ENCODE measurements at regions not wholly inside any gene's neighbourhood (a gene's known extent, or its start where the extent isn't known, plus 50 kb on each side); places are given as distances from the start of the nearest gene placed in this dataset.

DNA sequence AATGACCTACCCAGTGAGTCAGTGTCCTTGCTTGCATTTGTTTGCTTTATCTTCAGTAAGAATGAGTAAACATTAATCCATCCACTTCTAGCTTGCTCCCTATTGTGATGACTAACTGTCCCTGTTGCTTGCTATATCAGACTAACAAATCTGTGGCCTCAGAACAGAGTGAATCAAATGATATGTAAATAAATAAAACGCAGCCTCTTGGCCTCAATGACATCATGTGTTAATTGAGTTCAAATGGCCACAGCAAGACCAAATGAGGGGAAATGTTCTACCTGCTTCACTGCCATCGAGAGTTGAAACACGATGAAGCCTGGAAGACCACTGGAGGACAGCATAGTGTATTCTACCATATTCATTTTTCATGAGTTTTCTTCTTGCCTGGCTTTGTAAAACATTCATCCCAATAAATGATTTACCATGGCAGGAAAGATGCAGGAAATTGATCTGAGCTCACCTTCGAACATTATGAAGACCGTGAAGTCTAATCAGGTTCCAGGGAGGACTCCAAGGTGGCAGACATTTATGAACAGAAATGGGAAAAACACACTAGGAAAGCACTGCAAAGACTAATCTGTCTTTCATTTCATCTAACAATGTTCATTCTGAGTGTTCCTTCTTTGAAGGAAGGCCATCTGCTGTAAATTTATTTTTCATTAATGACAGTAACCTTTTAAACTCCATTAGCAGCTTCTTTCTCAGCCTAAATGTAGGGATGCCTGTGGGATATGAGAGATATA lies 1144.5 kb downstream of the TUSC7 start (continued):
- TF ChIP-seq STAT5A (IDR thresholded peaks at IDR 0.05; ENCODE audit: borderline replicate concordance, low read length) (no peak), HNRNPUL1 (IDR thresholded peaks at IDR 0.05; ENCODE audit: low read length) (no peak), CREBBP (IDR thresholded peaks at IDR 0.05; ENCODE audit: low read depth, low read length) (no peak), FUS (optimal IDR thresholded peaks at IDR 0.05; ENCODE audit: low read depth, low read length) (no peak), ZSCAN32 (CRISPR knock-in tag; IDR thresholded peaks at IDR 0.05) (no peak)

DNA sequence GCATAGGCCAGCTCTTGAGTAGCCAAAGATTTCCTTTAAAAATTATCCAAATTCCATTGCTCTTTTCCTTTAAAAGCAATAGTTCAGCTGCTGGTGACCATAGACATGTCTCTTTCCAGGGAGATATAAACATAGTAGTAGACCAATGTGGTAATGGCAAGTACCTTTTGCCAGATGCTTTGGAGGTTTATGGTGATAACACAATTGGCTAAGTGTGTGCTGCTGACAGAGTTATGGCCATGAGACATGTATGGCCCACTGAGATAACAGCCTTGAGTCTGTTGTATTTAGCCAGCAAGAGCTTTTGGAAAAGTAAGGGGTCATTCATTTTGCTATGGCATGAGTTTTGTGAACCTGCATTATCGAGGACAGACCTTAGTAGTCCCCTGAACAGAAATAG lies 1146.8 kb downstream of the TUSC7 start:
- no TSS peak for BruUV-seq (replicated peaks)
- 0% methylated on average over 1 of the region's 1 CpG for WGBS (ENCODE audit: insufficient coverage, low coverage, missing lambda C conversion rate)
- ATAC-seq, result no peak
- TF ChIP-seq, protein P1, sequence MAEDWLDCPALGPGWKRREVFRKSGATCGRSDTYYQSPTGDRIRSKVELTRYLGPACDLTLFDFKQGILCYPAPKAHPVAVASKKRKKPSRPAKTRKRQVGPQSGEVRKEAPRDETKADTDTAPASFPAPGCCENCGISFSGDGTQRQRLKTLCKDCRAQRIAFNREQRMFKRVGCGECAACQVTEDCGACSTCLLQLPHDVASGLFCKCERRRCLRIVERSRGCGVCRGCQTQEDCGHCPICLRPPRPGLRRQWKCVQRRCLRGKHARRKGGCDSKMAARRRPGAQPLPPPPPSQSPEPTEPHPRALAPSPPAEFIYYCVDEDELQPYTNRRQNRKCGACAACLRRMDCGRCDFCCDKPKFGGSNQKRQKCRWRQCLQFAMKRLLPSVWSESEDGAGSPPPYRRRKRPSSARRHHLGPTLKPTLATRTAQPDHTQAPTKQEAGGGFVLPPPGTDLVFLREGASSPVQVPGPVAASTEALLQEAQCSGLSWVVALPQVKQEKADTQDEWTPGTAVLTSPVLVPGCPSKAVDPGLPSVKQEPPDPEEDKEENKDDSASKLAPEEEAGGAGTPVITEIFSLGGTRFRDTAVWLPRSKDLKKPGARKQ (CRISPR knock-in tag; IDR thresholded peaks at IDR 0.05), result no peak
- no peak for TF ChIP-seq ZNF695 (CRISPR knock-in tag; IDR thresholded peaks at IDR 0.05)
- peak; percentile 70 for TF ChIP-seq CBFA2T3 (IDR thresholded peaks at IDR 0.05)
- no peak for TF ChIP-seq BDP1 (IDR thresholded peaks at IDR 0.05; ENCODE audit: insufficient read depth, insufficient read length)
- TF ChIP-seq, protein P2, sequence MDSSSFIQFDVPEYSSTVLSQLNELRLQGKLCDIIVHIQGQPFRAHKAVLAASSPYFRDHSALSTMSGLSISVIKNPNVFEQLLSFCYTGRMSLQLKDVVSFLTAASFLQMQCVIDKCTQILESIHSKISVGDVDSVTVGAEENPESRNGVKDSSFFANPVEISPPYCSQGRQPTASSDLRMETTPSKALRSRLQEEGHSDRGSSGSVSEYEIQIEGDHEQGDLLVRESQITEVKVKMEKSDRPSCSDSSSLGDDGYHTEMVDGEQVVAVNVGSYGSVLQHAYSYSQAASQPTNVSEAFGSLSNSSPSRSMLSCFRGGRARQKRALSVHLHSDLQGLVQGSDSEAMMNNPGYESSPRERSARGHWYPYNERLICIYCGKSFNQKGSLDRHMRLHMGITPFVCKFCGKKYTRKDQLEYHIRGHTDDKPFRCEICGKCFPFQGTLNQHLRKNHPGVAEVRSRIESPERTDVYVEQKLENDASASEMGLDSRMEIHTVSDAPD (CRISPR knock-in tag; IDR thresholded peaks at IDR 0.05), result peak; percentile 53; the same call in 1 of the 2 replicates
- TF ChIP-seq ZNF175 (CRISPR knock-in tag; IDR thresholded peaks at IDR 0.05; ENCODE audit: low read depth), result no peak
- TF ChIP-seq STAT5A (IDR thresholded peaks at IDR 0.05; ENCODE audit: borderline replicate concordance, low read length), result no peak
- no peak for TF ChIP-seq ETV6 (IDR thresholded peaks at IDR 0.05; ENCODE audit: borderline replicate concordance in 1 of 2, low read depth in 2 of 2, low read length in 1 of 2)
- no peak for TF ChIP-seq ETV6 (CRISPR knock-in tag; IDR thresholded peaks at IDR 0.05; ENCODE audit: borderline replicate concordance)
- TF ChIP-seq NFIX (CRISPR knock-in tag; IDR thresholded peaks at IDR 0.05; ENCODE audit: low read depth), result no peak
- TF ChIP-seq, protein P3, sequence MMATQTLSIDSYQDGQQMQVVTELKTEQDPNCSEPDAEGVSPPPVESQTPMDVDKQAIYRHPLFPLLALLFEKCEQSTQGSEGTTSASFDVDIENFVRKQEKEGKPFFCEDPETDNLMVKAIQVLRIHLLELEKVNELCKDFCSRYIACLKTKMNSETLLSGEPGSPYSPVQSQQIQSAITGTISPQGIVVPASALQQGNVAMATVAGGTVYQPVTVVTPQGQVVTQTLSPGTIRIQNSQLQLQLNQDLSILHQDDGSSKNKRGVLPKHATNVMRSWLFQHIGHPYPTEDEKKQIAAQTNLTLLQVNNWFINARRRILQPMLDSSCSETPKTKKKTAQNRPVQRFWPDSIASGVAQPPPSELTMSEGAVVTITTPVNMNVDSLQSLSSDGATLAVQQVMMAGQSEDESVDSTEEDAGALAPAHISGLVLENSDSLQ (IDR thresholded peaks at IDR 0.05), result no peak
- no peak for TF ChIP-seq NR4A1 (CRISPR knock-in tag; IDR thresholded peaks at IDR 0.05)
- no peak for TF ChIP-seq NR4A1 (tag; IDR thresholded peaks at IDR 0.05)
- TF ChIP-seq CCAR2 (IDR thresholded peaks at IDR 0.05; ENCODE audit: low read depth, low read length), result no peak
- TF ChIP-seq ZNF584 (CRISPR knock-in tag; IDR thresholded peaks at IDR 0.05; ENCODE audit: low read depth), result no peak

More for the DNA sequence above, 1146.8 kb downstream of the TUSC7 start:
- H3K9me3 ChIP-seq (replicated peaks; ENCODE audit: control insufficient read depth, insufficient read depth, low read depth, low read length), result no peaks in the 10 kb centered on the region
- no peak overlapping the region for H2AFZ ChIP-seq (ENCODE audit: low read depth, low read length)
- no peaks in the 10 kb centered on the region for H3K36me3 ChIP-seq (ENCODE audit: control insufficient read depth, insufficient read depth, low read length)
- FAIRE-seq, result no peak
- CTCF ChIA-PET (ENCODE audit: low intra/inter-chr PET ratio), result no interaction called here
- in situ Hi-C loops (cut with MboI) (no loop called here), intact Hi-C loops (cut with micrococcal nuclease) (no loop called here)
- no peaks in the 10 kb centered on the region for H3K27me3 ChIP-seq (ENCODE audit: control insufficient read depth in 2 of 2, insufficient read depth in 2 of 2, low read length in 2 of 2)
- H3K79me2 ChIP-seq (ENCODE audit: control insufficient read depth, insufficient read depth, low read length), result no peaks in the 10 kb centered on the region
- POLR2A ChIA-PET, result interaction anchor here (1.2 kb wide), 2 partner anchors 11 to 14 kb away, joined by 3 to 6 read pairs; no protein-coding TSS in a partner anchor
- H3K4me2 ChIP-seq (ENCODE audit: insufficient read depth, low read length), result no peak overlapping the region
- no peak overlapping the region for H3K27ac ChIP-seq (ENCODE audit: extremely low read depth, low read depth, low read length)
- H3K4me3 ChIP-seq, result no peak overlapping the region
- H3K9ac ChIP-seq (ENCODE audit: insufficient read depth in 1 of 2, low read depth in 2 of 2, low read length in 2 of 2), result no peak overlapping the region
- no peaks in the 10 kb centered on the region for H4K20me1 ChIP-seq (replicated peaks; ENCODE audit: control insufficient read depth, insufficient read depth, low read length)
- H3K4me1 ChIP-seq (replicated peaks in 1 of 2; ENCODE audit: control insufficient read depth in 2 of 2, insufficient read depth in 2 of 2, low read length in 2 of 2), result no peaks in the 10 kb centered on the region
- H3K9me1 ChIP-seq (ENCODE audit: control insufficient read depth, insufficient read depth, low read length), result no peaks in the 10 kb centered on the region
- DNase-seq (ENCODE audit: extremely low read depth in 1 of 4, low spot score in 3 of 4), result peak in 3 of 4 experiments; percentile 1 to 2 (median 1)

Data from K562 (cell line).